SK-N-SH treated with all-trans-retinoic acid at 6 μM for 48 hours (cell line): ENCODE measurements at regions not wholly inside any gene's neighbourhood (a gene's known extent, or its start where the extent isn't known, plus 50 kb on each side); places are given as distances from the start of the nearest gene placed in this dataset.

ENCODE experiments used
- ATAC-seq: fragments of 200-7000 bp; cut with Tn5 transposase; 3 replicates; pipeline ENCODE4 v1.9.1; 2020; ENCODE audit warnings: mild to moderate bottlenecking, moderate library complexity
- BACH2 ChIP-seq: fragments of 250-450 bp; sonication (Bioruptor Pico); IDR thresholded peaks from 2 replicates; pipeline ENCODE4 v1.9.0; 2021; ENCODE audit warnings: mild to moderate bottlenecking, borderline replicate concordance
- CREB5 ChIP-seq: fragments of 250-450 bp; sonication (Bioruptor Pico); IDR thresholded peaks from 2 replicates; pipeline ENCODE4 v1.5.1; 2020; ENCODE audit warnings: low read depth, mild to moderate bottlenecking, moderate library complexity
- CSDC2 ChIP-seq: fragments of 250-450 bp; sonication (Bioruptor Pico); IDR thresholded peaks from 2 replicates; pipeline ENCODE4 v1.5.0; 2020; ENCODE audit warnings: mild to moderate bottlenecking, moderate library complexity
- CSRNP3 ChIP-seq: fragments of 250-450 bp; sonication (Bioruptor Pico); IDR thresholded peaks from 2 replicates; pipeline ENCODE4 v1.5.1; 2021; ENCODE audit warnings: mild to moderate bottlenecking, moderate library complexity
- ESRRG ChIP-seq: fragments of 250-450 bp; sonication (Bioruptor Pico); IDR thresholded peaks from 2 replicates; pipeline ENCODE4 v1.6.1; 2021; ENCODE audit warnings: mild to moderate bottlenecking
- ISL1 ChIP-seq: fragments of 250-450 bp; sonication (Bioruptor Pico); IDR thresholded peaks from 2 replicates; pipeline ENCODE4 v2.1.2; 2022; ENCODE audit warnings: mild to moderate bottlenecking, moderate library complexity
- OSR1 ChIP-seq: fragments of 250-450 bp; sonication (Bioruptor Pico); IDR thresholded peaks from 2 replicates; pipeline ENCODE4 v1.8.0; 2022; ENCODE audit warnings: moderate library complexity, mild to moderate bottlenecking, inconsistent platforms
- PATZ1 ChIP-seq: fragments of 250-450 bp; sonication (Bioruptor Pico); IDR thresholded peaks from 2 replicates; pipeline ENCODE4 v1.8.0; 2020; ENCODE audit warnings: mild to moderate bottlenecking, moderate library complexity, borderline replicate concordance
- POU6F1 ChIP-seq: fragments of 250-450 bp; sonication (Bioruptor Pico); IDR thresholded peaks from 2 replicates; pipeline ENCODE4 v1.8.0; 2021; ENCODE audit warnings: low read depth, mild to moderate bottlenecking, moderate library complexity, borderline replicate concordance
- PPARA ChIP-seq: fragments of 250-450 bp; sonication (Bioruptor Pico); IDR thresholded peaks from 2 replicates; pipeline ENCODE4 v1.5.0; 2020; ENCODE audit warnings: mild to moderate bottlenecking, borderline replicate concordance
- RARB ChIP-seq: fragments of 250-450 bp; sonication (Bioruptor Pico); IDR thresholded peaks from 2 replicates; pipeline ENCODE4 v1.8.0; 2021; ENCODE audit warnings: mild to moderate bottlenecking, moderate library complexity
- SNAI2 ChIP-seq: fragments of 250-450 bp; sonication (Bioruptor Pico); IDR thresholded peaks from 2 replicates; pipeline ENCODE4 v1.5.0; 2020; ENCODE audit warnings: mild to moderate bottlenecking, moderate library complexity
- TCF4 ChIP-seq: fragments of 250-450 bp; sonication (Bioruptor Pico); IDR thresholded peaks from 2 replicates; pipeline ENCODE4 v1.8.0; 2021; ENCODE audit warnings: mild to moderate bottlenecking, moderate library complexity, borderline replicate concordance
- TSHZ2 ChIP-seq: fragments of 250-450 bp; sonication (Bioruptor Pico); IDR thresholded peaks from 2 replicates; pipeline ENCODE4 v1.5.0; 2020; ENCODE audit warnings: mild to moderate bottlenecking, moderate library complexity
- ZC3H10 ChIP-seq: fragments of 250-450 bp; sonication (Bioruptor Pico); IDR thresholded peaks from 2 replicates; pipeline ENCODE4 v1.5.1; 2021; ENCODE audit warnings: mild to moderate bottlenecking, moderate library complexity
- ZFP3 ChIP-seq: fragments of 250-450 bp; sonication (Bioruptor Pico); IDR thresholded peaks from 2 replicates; pipeline ENCODE4 v1.5.0; 2020; ENCODE audit warnings: mild to moderate bottlenecking, moderate library complexity
- ZNF565 ChIP-seq: fragments of 450-650 bp; formaldehyde crosslinking; conservative IDR thresholded peaks from 2 replicates; pipeline ENCODE4 v1.5.0; 2020; ENCODE audit warnings: low read depth, mild to moderate bottlenecking, moderate library complexity
- ZNF70 ChIP-seq: fragments of 450-650 bp; formaldehyde crosslinking; IDR thresholded peaks from 2 replicates; pipeline ENCODE4 v1.5.0; 2020; ENCODE audit warnings: mild to moderate bottlenecking, moderate library complexity
- ZNF8 ChIP-seq: fragments of 450-650 bp; formaldehyde crosslinking; IDR thresholded peaks from 2 replicates; pipeline ENCODE4 v1.5.0; 2020; ENCODE audit warnings: mild to moderate bottlenecking, moderate library complexity

- TF ChIP-seq SNAI2 = no peak
- no peak for TF ChIP-seq PATZ1 (CRISPR knock-in tag)
- no peak for TF ChIP-seq ZNF565 (CRISPR knock-in tag)
- no peak for TF ChIP-seq ZNF8 (CRISPR knock-in tag)
- no peak for TF ChIP-seq CREB5 (CRISPR knock-in tag)
- no peak for TF ChIP-seq OSR1 (CRISPR knock-in tag)
- no peak for TF ChIP-seq ISL1 (CRISPR knock-in tag)
- no peak for ATAC-seq
Observed at GRCh38 chr7:63041786-63042185, 956.9 kb upstream of the ZNF722 start.

- no peak for ATAC-seq
- TF ChIP-seq ZFP3 (CRISPR knock-in tag) (no peak), ZNF8 (CRISPR knock-in tag) (no peak), PPARA (CRISPR knock-in tag) (no peak), TCF4 (CRISPR knock-in tag) (no peak), SNAI2 (no peak), CSDC2 (CRISPR knock-in tag) (no peak), CREB5 (CRISPR knock-in tag) (no peak), CSRNP3 (CRISPR knock-in tag) (no peak), POU6F1 (CRISPR knock-in tag) (no peak), ESRRG (CRISPR knock-in tag) (no peak)
Observed at GRCh38 chr7:63042730-63043511, 955.7 kb upstream of the ZNF722 start.

- TF ChIP-seq ISL1 (CRISPR knock-in tag) (no peak), TSHZ2 (CRISPR knock-in tag) (no peak), ZC3H10 (CRISPR knock-in tag) (no peak), BACH2 (no peak), ZNF70 (no peak), RARB (CRISPR knock-in tag) (no peak), CSRNP3 (CRISPR knock-in tag) (no peak), ESRRG (CRISPR knock-in tag) (no peak), ZNF565 (CRISPR knock-in tag) (no peak)
- ATAC-seq = no peak
Observed at GRCh38 chr7:63043657-63044543, 954.7 kb upstream of the ZNF722 start.
